Anterior cingulate cortex (tissue), 58 donors: ENCODE measurements at regions not wholly inside any gene's neighbourhood (a gene's known extent, or its start where the extent isn't known, plus 50 kb on each side); places are given as distances from the start of the nearest gene placed in this dataset.
A peak's percentile ranks its signal among the peaks of the same experiment; 100 is the strongest.

ENCODE experiments used
- DNase-seq, 58 donors: peaks; one replicate each; lab custom pipeline; 2025; lab: John Stamatoyannopoulos, UW

GRCh38 chr16:86325360-86325759 lies 185.0 kb upstream of the FOXF1 start:
- no peak for DNase-seq

- no peak for DNase-seq
Observed at GRCh38 chr16:86325895-86326294, 184.4 kb upstream of the FOXF1 start.

DNA sequence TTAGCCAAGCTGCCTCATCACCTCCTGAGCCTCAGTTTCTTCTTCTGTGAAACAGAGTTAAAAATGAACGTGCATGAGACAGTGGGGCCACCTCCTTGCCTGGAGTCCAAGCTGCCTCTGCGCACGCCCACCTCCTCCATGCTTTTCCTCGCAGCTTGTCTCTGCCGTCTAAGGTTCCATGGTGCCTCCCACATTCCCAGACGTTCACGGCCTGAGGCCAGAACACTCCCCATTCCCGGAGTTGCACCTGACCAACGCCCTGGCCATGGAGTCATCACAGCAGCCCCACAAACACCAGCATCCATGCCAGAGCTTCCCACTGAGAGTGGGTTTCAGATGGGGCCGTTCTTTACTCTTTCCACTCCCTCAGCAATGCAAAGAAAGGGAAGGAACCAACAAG lies 183.0 kb upstream of the FOXF1 start:
- DNase-seq = no peak

- DNase-seq = no peak
Observed at GRCh38 chr16:86330906-86331305, 179.4 kb upstream of the FOXF1 start.

- no peak for DNase-seq
Observed at GRCh38 chr16:86334079-86334635, 176.2 kb upstream of the FOXF1 start.

DNA sequence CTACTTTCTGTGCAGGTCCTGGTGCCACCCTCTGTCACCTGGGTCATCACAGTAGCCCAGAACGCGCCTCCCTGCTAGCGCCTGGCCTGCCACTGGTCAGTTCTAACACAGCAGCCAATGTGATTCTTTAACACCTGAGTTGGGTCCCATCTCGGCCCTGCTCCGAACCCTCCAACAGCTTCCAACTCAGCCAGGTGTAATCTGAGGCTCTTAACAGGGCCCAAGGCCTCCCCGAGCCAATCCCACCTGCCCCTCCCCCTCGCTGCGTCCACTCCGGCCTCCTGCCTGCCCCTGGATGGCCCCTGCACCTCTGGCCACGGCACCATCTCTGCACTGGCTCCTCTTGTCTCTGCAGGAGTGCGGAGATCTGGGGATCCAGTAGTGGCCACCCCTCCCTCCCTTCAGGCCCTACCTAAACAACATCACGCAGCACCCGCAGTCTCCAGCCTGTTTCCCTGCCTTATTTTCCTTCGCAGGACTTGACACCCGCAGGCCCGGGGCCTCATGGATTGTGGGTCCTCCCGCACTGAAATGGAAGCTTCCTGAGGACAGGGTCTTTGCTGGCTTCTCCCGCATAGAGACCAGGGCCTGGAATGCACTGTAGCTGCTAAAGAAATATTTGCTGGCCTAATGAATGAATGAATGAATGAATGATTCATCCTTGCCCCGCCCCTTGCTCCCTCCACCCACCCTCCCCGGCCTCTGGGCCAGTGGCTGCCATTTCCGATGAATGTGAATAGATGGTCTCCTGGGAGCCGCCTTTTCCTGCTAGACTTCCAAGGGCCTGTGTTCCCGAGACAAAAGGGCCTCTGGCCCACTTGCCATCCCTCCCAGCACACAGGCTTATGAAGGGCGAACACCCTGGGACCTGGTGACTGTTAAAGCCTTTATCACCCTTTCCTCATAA lies 174.8 kb upstream of the FOXF1 start:
- DNase-seq = no peak

- no peak for DNase-seq
Observed at GRCh38 chr16:86337138-86337537, 173.2 kb upstream of the FOXF1 start.

DNA sequence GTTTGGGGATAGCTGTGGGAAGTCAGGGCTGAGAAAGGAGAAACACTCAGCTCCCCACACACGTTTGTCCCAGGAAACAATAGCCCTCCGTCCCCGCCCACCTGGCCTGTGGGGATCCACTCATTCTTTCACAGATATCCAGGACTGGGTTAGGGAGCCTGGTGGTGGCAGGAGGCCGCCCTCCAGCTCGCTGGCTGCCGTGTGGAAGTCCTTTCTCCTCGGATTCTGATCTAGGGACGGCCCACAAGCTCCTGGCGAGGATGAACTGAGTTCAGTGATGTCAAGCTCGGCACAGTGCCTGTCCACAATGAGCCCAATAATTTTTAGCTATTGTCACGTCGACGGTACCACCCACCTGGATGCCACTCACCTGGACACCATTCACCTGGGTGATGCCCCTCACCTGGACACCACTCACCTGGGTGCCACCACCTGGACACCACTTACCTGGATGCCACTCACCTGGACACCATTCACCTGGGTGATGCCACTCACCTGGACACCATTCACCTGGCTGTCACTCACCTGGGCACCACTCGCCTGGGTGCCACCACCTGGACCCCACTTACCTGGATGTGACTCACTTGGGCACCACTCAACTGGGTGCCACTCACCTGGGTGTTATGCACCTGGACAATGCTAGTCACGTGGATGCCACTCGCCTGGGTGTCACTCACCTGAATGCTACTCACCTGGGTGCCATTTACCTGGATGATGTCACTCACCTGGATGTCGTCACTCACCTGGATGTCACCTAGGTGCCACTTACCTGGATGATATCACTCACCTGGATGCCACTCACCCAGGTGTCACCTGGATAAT lies 172.5 kb upstream of the FOXF1 start:
- no peak for DNase-seq

- DNase-seq = no peak
Observed at GRCh38 chr16:86338403-86339115, 171.8 kb upstream of the FOXF1 start.

GRCh38 chr16:86342161-86342834 lies 168.0 kb upstream of the FOXF1 start:
- no peak for DNase-seq

GRCh38 chr16:86343027-86343795 lies 167.1 kb upstream of the FOXF1 start:
- DNase-seq = peak in 3 of 58 donors; percentile 1 to 35 (median 12)

GRCh38 chr16:86343796-86344585 lies 166.3 kb upstream of the FOXF1 start:
- DNase-seq = no peak

GRCh38 chr16:86344586-86344871 lies 165.8 kb upstream of the FOXF1 start:
- DNase-seq = no peak

DNA sequence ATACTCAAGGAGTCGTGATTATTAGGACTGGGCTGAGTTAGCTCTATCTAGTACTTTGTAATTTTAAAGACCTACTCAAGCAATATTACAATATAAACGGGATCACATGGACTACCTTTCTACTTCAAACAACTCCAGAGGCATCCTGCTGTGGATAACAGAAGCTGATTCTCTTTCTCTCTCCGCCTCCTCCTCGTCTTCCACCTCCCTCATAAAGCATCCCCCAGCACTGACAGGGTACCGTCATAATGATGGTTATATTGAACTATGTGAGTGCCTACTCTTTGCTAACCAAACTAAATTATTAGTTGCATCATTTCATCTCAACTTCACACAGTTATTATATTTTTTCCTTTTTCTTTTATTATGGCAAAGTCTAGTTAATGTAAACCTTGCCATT lies 165.4 kb upstream of the FOXF1 start:
- DNase-seq = no peak

GRCh38 chr16:86345516-86345915 lies 164.8 kb upstream of the FOXF1 start:
- DNase-seq = no peak

GRCh38 chr16:86346034-86346433 lies 164.3 kb upstream of the FOXF1 start:
- DNase-seq = no peak

DNA sequence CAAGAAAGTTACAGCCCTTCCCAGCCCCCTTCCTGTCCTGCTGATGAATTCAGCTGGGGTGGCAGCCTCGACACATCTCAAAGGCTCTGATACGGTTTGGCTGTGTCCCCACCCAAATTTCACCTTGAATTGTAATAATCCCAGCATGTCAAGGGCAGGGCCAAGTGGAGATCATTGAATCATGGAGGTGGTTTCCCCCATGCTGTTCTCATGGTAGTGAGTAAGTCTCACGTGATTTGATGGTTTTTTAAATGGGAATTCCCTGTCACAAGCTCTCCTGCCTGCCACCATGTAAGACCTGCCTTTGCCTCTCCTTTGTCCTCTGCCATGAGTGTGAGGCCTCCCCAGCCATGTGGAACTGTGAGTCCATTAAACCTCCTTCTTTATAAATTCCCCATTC lies 163.2 kb upstream of the FOXF1 start:
- DNase-seq = no peak

DNA sequence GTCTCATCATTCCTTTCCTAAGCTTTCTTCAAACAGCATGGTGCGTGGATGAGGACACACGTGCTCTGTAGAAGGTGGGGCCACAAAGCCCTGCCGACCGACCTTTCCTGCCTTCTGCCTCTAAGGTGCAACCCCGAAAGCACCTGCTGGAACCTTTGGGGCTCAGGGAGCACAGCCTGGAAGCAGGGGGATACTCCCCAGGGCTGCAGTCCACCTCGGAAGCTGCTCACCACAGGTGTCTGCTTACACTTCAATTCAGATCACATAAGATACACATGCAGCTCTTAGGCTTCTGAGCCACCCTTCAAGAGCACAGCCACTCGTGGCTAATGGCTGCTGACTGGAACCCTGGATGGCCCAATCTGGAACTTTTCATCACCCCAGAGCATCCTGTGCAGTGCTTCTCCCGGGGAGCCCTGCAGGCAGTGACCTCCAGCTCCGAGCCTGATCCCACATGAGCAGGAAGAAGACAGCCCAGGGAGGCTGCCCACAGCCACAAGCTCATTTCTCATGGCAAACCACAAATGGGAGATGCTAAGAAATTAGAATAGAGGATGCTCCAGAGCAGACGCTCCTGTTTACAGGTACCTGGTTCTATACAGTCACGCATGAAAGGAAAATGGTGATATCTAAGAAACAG lies 162.3 kb upstream of the FOXF1 start:
- DNase-seq = no peak
